HG02840 (cell line): ENCODE measurements at regions not wholly inside any gene's neighbourhood (a gene's known extent, or its start where the extent isn't known, plus 50 kb on each side); places are given as distances from the start of the nearest gene placed in this dataset.
"Not testable (repeated sequence)": the region's sequence is repeated elsewhere in the genome, so short reads cannot be mapped to it uniquely, and the experiment has no call there.

Experiments used
- ATAC-seq: cut with Tn5 transposase; IDR thresholded peaks from one replicate; pipeline ENCODE4 v1.9.1; 2021; ENCODE audit warnings: mild to moderate bottlenecking, moderate library complexity, moderate number of reproducible peaks; ENCODE audit not compliant: unreplicated experiment, low FRiP score

GRCh38 chr3:25895031-25895430, 105.1 kb downstream of the OXSM start:
- no peak for ATAC-seq

- no peak for ATAC-seq
Measured at GRCh38 chr3:25895443-25895842, 105.6 kb downstream of the OXSM start.

- no peak for ATAC-seq
Measured at GRCh38 chr3:25897019-25897418, 107.1 kb downstream of the OXSM start.

DNA sequence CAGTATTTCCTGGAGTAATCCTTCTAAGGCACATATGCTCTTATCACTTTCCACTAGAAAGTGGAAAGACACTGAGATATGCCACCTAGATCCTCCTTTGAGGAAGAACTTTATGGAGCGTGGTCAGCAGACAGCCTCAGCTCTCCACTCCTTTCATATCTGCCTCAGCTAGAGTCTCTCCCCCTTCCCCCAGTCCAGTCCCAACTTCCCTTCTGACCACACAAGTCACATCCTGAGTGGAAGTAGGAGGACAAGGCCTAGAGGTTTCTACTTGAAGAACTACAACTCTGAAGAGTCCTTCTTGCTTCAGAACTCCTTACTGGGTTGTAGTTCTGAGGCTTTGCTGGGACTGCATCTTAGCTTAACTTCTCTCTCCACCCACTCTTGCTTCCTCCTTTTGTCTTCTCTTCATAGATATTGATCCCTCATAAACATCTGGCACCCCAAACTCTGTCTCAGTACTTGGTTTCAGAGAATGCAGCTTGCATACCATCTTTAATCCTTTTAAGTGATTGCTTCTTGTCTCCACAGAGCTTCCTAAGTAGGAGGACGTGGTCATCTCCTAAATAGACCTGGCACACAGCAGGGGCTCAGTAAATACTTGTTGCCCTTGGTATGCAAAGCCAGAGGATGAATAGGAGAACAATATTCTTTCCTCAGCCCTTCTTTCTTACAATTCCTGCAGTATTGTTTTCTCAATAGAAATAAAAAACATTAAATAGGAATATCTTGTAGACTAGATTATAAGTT, 109.6 kb downstream of the OXSM start:
- ATAC-seq = no peak

DNA sequence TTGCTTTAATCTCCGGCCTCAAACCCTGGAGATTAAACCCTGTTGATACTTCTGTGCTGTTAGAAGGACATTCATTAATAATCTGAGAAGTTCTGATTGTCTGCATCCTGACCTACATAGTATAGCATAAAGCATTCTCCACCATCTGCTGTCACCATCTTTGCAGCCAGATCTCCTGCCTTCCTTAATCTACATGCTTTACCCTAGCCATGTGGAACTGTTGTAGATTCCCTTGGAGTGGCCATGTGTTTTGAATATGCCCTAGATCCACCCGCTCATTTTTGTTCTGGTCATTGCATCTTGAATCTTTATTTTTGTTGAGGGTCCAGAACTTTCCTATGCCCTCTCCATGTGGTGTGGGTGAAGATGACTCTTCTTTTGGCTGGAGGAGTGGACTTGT, 110.3 kb downstream of the OXSM start:
- ATAC-seq = no peak

DNA sequence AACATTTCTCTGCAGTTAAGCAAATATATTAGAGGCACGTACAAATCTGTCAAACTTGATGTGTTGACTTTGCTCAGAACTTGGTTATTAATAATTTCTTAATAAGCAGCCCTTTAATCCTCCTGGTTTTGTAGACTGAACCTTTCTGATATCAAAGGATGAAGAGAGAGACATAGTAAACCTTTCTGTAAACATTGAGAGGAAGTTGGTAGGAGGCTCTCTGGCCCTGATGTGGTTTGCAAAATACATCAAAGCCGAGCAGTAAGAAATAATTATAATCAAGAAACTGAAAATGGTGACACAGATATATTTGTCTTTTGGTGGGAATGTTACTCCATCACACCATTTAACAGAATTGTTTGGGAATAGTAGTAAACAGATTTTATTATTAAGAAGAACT, 111.9 kb downstream of the OXSM start:
- ATAC-seq = no peak

DNA sequence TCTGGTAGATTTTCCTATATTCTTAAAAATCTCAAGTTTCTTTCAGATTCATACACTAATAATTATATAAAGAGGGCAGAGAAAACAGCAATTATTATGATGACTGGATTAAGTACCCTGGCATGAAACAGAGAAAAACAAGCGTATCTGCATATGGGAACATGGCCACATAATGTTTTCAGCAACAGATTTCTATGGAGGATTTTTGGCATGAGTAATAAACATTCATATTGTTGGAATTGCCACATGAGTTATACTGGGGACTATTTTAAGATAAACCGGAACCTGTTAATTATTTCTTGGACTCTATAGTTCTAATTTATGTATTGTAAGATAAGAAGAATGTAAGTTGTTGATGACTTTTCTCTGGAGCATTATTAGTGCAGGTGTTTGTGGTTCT, 112.7 kb downstream of the OXSM start:
- no peak for ATAC-seq

DNA sequence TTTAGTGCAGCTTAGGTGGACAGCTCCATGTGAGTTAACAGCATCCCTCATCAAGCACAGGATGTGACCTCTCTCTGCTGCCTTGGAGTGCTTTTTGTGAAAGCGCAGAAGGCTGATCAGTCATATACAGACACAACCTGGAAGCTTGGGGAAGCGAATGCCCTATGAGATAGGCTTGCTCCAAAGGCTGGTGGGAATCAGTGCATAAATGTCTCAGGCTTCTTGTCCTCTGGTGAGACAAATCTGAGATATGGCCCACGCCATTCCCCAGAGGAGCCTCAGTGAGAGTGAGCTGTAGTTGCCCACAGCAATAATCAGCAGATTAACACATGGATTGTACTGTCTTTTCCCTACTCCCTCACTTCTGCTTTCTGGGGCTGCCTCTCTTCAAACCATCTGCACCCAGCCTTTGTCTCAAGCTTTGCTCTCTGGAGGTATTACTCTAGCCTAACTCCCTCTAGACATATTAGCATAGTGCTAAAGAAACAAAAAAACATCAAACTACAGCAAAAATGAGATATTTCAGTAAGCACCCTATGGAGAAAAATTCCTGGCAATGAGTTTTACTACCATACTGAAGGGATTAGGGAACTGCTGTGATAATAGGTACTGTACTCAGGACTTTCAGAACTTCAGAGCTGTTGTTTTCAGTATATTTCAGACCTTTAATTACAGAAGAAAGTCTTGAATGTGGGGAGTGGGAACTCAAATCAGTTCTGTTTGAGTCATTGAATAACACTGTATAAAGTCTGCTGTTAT, 113.7 kb downstream of the OXSM start:
- no peak for ATAC-seq

DNA sequence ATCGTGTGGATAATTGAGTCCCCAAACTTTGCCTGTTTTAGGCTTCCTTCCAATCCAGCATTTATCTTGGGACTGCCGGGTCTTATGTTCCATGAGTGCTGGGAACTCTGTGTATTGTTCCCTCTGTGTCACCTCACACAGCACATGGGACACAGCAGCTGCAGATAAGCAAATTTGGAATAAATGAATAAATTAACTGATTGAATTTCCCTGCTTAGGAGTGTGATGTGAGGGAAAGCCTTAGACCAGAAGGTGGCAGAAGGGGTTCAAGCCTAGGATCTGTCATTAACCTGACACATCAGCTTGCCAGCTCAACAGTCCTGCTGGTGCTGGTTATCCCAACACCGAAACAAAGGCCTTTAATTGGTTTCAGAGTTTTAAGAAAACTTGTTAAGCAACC, 114.3 kb downstream of the OXSM start:
- ATAC-seq = no peak

DNA sequence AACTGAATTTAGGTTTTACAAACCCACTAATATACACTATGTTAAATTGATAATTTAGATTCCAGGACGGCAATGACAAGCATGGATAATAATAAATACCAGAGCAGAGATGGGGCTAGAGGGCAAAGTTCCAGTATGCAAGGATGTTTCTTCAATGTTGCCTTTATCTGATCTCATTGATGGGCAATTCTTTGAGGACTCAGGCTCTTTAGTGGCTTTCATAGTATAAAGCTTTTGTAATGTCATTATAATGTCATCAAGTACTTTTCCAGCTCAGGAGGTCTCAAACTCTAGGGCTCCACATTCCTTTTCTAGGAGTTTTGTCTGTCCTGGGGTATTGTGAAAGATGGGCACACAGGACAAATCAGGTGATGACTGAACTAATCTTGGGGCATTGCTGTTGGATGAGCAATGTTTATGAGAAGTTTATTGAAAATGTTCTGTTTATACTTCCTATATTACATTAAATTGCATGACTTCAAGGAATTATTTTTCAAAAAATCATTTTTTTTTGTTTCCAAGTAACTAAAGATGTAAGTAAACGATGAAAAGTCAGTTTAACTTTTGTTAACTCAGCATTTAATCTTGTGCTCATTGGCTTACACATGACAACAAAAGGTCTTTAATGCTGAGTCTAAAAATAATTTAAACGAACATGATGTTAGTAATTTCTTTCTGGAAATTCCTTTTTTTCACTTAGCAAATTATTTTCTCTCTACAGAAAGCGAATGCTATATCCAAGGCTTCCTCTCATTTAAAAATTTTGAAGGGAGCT, 116.4 kb downstream of the OXSM start:
- no peak for ATAC-seq

DNA sequence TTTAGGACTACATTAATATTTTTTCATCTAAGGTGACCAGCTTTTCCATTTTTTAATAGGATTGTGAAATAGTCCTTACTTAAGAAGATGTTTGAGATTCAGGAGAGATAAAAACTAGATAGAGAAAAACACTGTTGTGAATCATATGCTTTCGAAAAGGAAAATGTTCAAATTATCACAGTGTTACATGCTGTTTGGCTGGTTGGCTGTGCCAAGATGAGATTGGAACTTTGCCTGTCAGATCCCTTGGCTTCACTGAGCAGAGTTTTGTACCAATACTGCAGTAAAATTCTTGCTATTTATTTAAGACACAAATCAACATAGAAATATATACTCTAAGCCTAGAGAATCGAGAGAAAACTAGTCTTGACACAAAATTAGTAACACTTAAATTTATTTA, 117.2 kb downstream of the OXSM start:
- no peak for ATAC-seq

GRCh38 chr3:25910105-25910504, 120.2 kb downstream of the OXSM start:
- no peak for ATAC-seq

DNA sequence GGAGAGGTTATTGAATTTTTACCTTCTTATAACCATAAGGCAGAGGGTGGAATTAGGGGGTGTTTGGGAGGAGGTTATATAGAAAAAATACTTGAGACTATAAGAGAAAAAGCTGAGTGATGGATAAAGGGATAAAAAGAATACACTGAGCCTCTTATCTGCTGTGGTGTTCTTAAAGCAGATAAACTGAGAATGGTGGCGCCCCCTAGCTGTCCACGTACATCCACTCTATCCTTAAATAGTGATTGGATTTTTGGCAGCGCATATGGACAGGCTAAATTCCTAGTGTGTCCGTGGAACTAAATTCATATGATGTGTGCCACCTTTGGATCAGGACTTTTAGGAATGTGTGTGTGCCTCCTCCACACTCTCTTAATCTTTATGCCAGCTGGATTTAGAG, 121.1 kb downstream of the OXSM start:
- no peak for ATAC-seq

- ATAC-seq = no peak
Measured at GRCh38 chr3:25911525-25912295, 121.8 kb downstream of the OXSM start.

DNA sequence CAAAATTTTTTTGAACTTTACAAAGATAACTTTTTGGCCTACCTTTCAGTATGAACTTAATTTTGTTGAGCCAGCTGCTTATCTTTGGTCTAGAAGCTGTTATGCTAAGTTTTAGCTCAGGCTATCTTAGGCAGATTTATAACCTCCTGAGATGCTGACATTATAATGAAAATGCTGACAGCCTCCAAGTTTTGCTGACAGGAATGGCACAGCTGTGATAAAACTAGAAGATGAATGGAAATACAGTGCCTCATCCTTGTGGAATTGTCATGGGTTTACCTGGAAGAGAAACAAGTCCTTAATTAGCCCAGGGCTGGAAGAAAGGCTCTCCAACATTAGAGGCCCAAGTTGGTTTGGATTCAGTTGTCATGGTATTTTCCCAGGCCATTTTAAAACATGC, 123.3 kb downstream of the OXSM start:
- ATAC-seq = no peak

GRCh38 chr3:25915673-25916072, 125.8 kb downstream of the OXSM start:
- no peak for ATAC-seq

DNA sequence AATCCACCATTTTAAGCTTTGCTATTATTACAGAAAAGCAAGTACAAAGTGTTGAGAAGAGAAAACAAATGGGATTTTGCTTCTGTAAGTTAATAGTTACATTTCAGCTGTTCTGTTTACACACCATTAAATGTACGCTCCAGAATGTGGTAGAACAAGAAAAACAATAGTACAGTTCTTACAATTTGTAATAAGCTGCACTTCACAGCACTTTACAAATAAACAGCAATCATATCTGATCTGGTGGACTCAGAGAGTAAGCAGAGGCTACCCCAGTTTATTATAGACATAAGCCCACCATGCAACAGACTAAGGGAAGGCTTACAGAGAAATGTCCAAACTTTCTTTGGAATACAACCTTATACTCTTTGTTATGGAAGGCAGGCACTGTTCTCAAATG, 126.4 kb downstream of the OXSM start:
- no peak for ATAC-seq

DNA sequence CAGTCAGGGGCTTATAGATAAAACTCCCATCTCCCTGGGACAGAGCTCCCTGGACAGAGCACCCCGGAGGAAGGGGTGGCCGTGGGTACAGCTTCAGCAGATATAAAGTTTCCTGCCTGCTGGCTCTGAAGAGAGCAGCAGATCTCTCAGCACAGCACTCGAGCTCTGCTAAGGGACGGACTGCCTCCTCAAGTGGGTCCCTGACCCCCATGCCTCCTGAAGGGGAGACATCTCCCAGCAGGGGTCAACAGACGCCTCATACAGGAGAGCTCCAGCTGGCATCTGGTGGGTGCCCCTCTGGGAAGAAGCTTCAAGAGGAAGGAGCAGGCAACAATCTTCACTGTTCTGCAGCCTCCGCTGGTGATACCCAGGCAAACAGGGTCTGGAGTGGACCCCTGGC, 142.1 kb downstream of the OXSM start:
- not testable (repeated sequence) for ATAC-seq

DNA sequence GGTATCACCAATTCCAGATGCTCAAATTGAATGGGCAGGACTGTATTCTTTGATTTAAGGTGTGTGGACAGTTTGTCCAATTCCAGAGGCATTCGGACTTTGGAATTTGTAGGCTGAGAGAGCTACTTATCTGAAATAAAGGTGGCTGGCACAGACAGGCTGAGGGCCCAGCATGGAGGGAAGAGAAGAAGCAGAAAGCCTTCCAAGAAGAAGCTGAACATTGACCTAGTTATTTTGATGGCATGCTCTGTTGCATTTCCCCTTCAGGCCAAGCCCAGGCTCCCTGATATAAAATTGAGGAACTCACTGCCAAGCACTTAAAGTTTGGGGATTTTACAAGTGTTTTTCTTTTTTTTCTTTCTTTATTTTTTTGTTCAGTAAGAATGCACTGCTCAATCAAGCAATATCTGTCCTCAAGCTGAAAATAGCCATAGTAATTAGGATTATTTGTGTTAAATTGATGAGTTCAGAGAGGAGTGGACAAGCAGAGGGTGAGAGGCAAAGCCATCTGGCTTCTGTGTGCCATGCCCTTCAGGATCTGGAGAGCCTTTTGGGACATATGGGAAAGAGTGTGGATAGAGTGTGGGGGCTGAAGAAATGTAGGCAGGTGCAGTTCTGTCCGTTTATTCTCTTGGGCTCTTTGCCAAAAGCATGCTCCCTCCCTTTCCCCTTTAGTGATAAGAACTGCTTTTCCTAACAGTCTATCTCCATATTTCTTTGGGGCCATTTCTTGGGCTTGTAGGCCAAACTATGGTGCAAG, 148.9 kb downstream of the OXSM start:
- no peak for ATAC-seq

- ATAC-seq = no peak
Measured at GRCh38 chr3:25940935-25941334, 151.0 kb downstream of the OXSM start.
